WERI-Rb-1 (cell line): ENCODE measurements at regions not wholly inside any gene's neighbourhood (a gene's known extent, or its start where the extent isn't known, plus 50 kb on each side); places are given as distances from the start of the nearest gene placed in this dataset.

ENCODE experiments used
- DNase-seq: peaks from one replicate; pipeline ENCODE4 v3.0.0-alpha.2; 2020
- H3K27ac ChIP-seq: fragments of 250-450 bp; sonication (Bioruptor Pico); 2 replicates; pipeline ENCODE4 v1.5.1; 2020; ENCODE audit warnings: mild to moderate bottlenecking, moderate library complexity
- H3K27me3 ChIP-seq: fragments of 250-450 bp; sonication (Bioruptor Pico); 2 replicates; pipeline ENCODE4 v1.5.1; 2021; ENCODE audit warnings: mild to moderate bottlenecking, low read depth, moderate library complexity; ENCODE audit not compliant: insufficient read depth, severe bottlenecking
- H3K36me3 ChIP-seq: fragments of 250-450 bp; sonication (Bioruptor Pico); 2 replicates; pipeline ENCODE4 v1.5.1; 2020; ENCODE audit warnings: mild to moderate bottlenecking, moderate library complexity
- H3K4me3 ChIP-seq: 2 replicates; pipeline ENCODE4 v1.5.1; 2011; ENCODE audit warnings: low read depth, mild to moderate bottlenecking, control low read depth, low read length
- H3K9me3 ChIP-seq: fragments of 250-450 bp; sonication (Bioruptor Pico); 2 replicates; pipeline ENCODE4 v1.5.1; 2021; ENCODE audit warnings: mild to moderate bottlenecking, moderate library complexity; ENCODE audit not compliant: severe bottlenecking
- TF ChIP-seq, protein P1 (sequence below): IDR thresholded peaks from 2 replicates; pipeline ENCODE4 v1.5.1; 2011; ENCODE audit warnings: low read depth, mild to moderate bottlenecking, control low read depth, inconsistent platforms, low read length

DNA sequence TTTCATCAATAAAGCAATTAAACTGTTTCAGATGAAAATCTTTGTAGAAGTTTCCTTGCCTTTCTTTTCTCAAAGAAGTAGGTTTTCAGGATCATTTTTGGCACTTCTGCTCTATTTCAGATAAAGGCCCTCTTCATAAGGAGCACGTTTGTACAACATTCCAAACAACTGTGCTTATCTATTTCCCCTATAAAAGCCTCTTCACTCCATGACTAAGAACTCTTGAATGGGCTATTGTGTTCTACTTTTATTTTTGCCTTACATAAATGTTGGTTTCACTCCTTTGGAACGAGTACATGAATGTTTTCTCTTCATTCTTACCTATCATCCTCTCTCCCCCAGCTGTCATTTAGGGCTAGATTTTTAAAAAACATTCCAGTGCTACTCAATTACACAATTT, 288.0 kb upstream of the PPP1R2C start:
- Histone ChIP-seq H3K36me3 (no peaks in the 10 kb centered on the region), H3K9me3 (no peaks in the 10 kb centered on the region), H3K27ac (no peak overlapping the region), H3K4me3 (no peak overlapping the region), H3K27me3 (peaks cover 2% of the 10 kb centered on the region)
- TF ChIP-seq, protein P1, sequence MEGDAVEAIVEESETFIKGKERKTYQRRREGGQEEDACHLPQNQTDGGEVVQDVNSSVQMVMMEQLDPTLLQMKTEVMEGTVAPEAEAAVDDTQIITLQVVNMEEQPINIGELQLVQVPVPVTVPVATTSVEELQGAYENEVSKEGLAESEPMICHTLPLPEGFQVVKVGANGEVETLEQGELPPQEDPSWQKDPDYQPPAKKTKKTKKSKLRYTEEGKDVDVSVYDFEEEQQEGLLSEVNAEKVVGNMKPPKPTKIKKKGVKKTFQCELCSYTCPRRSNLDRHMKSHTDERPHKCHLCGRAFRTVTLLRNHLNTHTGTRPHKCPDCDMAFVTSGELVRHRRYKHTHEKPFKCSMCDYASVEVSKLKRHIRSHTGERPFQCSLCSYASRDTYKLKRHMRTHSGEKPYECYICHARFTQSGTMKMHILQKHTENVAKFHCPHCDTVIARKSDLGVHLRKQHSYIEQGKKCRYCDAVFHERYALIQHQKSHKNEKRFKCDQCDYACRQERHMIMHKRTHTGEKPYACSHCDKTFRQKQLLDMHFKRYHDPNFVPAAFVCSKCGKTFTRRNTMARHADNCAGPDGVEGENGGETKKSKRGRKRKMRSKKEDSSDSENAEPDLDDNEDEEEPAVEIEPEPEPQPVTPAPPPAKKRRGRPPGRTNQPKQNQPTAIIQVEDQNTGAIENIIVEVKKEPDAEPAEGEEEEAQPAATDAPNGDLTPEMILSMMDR, result no peak
- no peak for DNase-seq

DNA sequence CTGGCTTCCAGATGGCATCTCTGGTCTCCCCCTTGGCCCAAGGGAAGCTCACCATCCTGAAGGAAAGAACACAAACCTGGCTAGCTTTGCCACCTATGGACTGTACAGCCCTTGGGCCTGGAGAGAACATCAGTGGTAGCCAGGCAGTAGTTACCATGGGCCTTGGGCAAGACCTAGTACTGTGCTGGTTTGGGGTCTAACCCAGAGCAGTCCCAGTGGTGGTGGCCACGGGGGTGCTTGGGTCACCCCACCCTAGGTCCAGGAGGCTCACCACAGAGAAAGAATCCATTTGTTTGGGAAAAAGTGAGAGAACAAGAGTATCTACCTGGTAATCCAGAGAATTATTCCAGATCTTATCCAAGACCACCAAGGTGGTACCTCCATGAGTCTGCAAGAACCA, 290.7 kb upstream of the PPP1R2C start:
- DNase-seq, result no peak
- Histone ChIP-seq H3K36me3 (no peaks in the 10 kb centered on the region), H3K9me3 (no peaks in the 10 kb centered on the region), H3K27me3 (no peaks in the 10 kb centered on the region), H3K4me3 (no peak overlapping the region), H3K27ac (no peak overlapping the region)
- TF ChIP-seq, protein P1, result no peak

DNA sequence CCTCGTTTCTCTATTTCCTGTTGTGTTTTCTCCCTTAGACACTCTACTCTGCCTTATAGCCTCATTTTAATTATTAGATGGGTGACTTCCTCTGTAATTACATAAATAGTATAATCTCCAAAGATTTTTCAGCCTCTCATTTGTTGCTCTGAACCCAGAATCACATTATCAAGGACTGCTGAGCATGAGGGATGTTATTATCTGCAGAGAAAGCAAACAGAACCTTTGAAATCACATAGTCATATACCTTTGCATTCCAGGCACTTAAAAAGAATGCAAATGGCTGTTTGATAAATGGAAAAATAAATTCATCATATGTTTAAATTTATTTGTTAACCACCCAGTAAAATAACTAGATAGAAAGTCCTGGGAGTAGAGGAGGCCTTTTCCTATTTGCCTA, 305.1 kb upstream of the PPP1R2C start:
- H3K27me3 ChIP-seq, result no peaks in the 10 kb centered on the region

DNA sequence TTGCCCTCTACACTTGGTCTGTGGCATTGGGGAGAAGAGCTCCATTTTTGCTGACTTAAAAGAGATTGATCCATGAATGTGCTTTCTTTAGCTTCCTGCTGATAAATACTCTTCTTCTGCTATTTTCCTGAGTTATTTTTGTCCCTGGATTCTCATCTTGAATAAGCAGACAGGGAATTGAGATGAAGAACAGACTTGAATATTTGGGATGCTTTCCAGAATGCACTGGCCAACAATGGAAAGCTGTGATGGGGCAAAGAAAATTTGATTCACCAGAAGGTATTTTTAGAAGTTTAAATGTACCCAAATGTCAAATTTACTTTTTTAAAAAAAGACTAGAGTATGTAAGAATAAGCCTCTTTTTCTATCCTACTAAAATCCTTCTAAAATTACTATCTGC, 309.9 kb upstream of the PPP1R2C start:
- H3K27ac ChIP-seq, result no peak overlapping the region
- H3K4me3 ChIP-seq, result no peak overlapping the region
- DNase-seq, result no peak
- H3K27me3 ChIP-seq, result no peaks in the 10 kb centered on the region
- H3K36me3 ChIP-seq, result no peaks in the 10 kb centered on the region
- TF ChIP-seq, protein P1, result no peak
- H3K9me3 ChIP-seq, result no peaks in the 10 kb centered on the region

More for the DNA sequence above, 305.1 kb upstream of the PPP1R2C start:
- H3K27ac ChIP-seq, result no peak overlapping the region
- DNase-seq, result no peak
- TF ChIP-seq, protein P1, result no peak
- H3K9me3 ChIP-seq, result no peaks in the 10 kb centered on the region
- H3K4me3 ChIP-seq, result no peak overlapping the region
- no peaks in the 10 kb centered on the region for H3K36me3 ChIP-seq

DNA sequence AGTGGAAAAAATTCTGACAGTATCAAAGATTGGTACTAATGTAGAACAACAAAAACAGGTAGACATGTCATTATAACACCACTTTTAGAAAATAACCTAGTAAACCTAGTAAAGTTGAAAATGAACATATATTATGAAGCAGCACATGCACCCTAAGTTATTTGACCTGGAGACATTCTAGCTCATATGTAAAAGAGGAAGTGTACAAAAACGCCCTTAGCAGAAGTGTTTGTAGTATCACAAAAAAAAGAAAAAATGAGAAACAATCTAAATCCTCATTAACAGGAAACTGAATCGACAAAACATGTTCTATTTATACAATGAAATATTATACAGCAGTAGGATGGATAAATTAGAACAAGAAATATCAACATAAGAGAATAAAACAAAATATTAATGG, 318.9 kb upstream of the PPP1R2C start:
- no peak overlapping the region for H3K27ac ChIP-seq

GRCh38 chrX:43106009-43106408, 328.0 kb upstream of the PPP1R2C start:
- no peak for DNase-seq
- TF ChIP-seq, protein P1, result no peak
- H3K4me3 ChIP-seq, result no peak overlapping the region
- H3K36me3 ChIP-seq, result no peaks in the 10 kb centered on the region
- H3K9me3 ChIP-seq, result no peaks in the 10 kb centered on the region
- H3K27me3 ChIP-seq, result peaks cover 4% of the 10 kb centered on the region
- H3K27ac ChIP-seq, result no peak overlapping the region

More for the DNA sequence above, 318.9 kb upstream of the PPP1R2C start:
- peaks cover 7% of the 10 kb centered on the region for H3K27me3 ChIP-seq
- DNase-seq, result no peak
- H3K9me3 ChIP-seq, result no peaks in the 10 kb centered on the region
- H3K4me3 ChIP-seq, result no peak overlapping the region
- TF ChIP-seq, protein P1, result no peak
- no peaks in the 10 kb centered on the region for H3K36me3 ChIP-seq
